Right lung (tissue), 2 donors: ENCODE measurements at regions not wholly inside any gene's neighbourhood (a gene's known extent, or its start where the extent isn't known, plus 50 kb on each side); places are given as distances from the start of the nearest gene placed in this dataset.
A peak's percentile ranks its signal among the peaks of the same experiment; 100 is the strongest.
"Not testable (repeated sequence)": the region's sequence is repeated elsewhere in the genome, so short reads cannot be mapped to it uniquely, and the experiment has no call there.

Source experiments
- DNase-seq, 2 donors: peaks; one replicate each; pipeline ENCODE4 v3.0.0-alpha.2; 2013

DNA sequence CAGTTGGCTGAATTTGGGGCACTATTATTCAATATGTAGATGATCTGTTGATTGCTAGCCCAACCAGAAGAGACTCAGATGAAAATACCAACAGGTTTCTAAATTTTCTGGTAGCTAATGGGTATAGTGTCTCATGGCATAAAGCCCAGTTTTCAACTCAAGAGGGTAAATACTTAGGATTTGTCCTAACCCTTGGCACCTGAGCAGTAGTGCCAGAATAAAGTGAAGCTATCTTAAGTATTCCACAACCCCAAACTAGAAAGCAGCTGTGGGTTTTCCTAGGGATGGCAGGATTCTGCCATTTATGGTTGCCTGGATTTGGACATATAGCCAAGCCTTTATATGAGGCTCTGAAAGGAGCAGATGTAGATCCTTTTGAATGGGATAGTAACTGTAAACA, 119.0 kb downstream of the AGTR2 start:
- DNase-seq: no peak

DNA sequence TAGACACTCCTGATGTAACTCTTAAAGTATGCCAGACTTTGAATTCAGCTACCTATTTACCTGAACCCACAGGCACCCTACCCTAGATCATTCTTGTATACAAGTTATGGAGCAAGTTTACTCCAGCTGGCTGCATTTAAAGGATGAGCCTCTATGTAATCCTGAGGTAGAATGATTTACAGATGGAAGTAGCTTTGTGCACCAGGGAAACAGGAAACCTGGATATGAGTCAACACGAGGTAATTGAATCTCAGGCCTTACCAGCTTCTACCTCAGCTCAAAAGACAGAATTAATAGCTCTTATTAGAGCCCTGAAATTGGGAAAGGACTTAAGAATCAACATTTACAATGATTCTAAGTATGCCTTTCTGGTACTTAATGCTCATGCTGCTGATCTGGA, 119.8 kb downstream of the AGTR2 start:
- DNase-seq: no peak

DNA sequence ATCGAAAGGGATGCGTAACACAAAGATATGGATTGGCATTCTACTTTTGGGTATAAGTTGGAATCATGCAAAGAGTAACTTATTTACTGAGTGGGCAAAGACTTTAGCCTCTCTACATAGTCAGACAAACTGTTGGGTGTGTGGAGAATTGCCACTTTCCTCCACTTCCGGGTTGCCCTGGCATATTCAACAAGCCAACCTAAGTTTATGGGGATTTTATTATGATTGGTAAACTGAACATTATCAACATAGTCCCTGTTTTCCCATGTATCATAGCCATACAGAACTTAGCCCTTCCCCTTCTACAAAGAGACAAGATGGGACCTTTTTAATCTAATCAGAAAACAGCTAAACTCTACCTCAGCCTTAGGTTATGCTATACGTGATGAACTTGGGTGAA, 121.6 kb downstream of the AGTR2 start:
- no peak for DNase-seq

DNA sequence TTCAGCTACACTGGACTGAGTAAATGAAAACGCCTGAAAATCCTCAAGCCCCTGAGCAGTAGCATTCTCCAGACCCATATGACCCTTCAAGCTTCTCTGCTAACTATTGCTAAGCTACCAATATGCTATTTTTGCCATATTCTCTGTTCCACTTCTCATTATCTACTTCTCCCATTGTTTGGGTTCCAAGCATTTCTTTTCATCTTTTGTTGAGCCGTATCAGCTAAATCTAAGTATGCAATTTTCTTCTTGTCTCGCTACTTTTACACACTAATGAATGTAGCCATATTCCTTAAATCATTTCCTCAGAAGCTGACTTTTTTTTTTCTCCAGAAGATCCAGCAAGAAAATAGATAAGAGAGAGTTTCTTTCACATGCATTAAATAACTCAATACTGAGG, 128.4 kb downstream of the AGTR2 start:
- DNase-seq: no peak

DNA sequence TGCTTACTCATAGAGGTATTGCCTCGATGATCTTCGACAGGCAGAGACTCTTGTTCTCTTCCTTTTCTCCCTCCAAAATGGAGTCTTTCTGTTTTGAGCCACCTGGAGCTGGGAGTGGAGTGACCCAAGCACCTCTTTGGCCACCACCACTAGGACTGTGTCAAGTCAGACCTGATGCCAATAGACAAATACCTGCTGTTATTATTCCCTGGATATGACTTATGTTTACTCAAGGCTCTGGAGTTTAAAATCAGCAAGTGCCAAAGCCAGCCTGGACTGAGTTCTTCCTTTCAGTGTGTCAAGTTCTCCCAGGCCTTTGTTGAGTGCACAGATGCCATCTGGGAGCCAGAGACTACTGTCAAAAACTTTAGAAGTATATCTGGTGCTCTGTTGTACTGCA, 130.2 kb upstream of the SLC6A14 start:
- no peak for DNase-seq

DNA sequence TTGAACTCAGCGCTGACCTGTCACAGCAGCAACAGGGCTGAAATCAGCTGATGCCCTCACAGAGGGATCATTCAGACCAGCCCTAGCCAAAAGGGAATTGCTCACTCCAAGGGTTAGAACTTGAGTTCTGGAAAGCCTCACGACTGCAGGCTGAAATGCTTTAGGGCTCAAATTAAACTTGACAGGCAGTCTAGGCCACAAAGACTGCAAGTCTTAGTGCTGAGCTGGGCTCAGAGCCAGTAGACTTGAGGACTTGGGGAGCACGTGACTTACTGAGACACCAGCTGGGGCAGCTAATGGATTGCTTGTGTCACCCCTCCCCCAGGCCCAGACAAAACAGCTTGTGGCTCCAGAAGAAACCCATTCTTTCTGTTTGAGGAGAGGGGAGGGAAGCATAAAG, 119.0 kb upstream of the SLC6A14 start:
- peak; percentile 76 to 78 for DNase-seq

DNA sequence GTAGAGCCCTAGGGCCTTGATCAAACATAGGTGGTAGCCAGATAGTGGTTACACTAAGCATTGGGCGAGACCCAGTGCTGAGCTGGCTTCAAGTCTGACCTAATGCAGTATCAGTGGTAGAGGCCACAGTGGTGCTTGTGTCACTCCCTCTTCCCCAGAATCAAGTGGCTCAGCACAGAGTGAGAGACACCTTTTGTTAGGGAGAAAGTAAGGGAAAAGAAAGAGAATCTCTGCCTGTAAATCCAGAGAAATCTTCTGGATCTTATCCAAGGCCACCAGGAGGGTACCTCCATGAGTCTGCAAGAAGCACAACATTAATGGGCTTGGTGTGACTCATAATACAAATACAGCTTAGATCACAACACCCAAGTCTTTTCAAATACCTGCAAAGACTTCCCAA, 117.7 kb upstream of the SLC6A14 start:
- DNase-seq: no peak

DNA sequence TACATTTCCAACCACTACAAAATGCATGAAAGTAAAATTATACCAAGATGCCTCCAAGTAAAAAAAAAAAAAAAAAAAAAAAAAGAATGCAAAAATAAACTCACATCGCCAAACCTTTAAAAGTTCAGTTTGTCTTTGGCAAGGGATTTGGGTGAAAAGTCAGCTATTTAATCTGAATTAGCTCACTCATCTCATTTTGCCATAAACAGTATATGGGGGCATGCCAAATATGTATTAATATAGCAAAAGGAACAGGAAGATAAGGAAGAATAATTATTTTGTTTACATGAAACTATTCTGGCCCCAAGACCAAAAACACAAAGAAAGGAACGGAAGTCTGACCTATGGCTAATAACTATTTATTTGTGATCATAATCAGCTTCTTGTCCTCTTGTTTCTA, 114.7 kb upstream of the SLC6A14 start:
- DNase-seq: peak in 1 of 2 donors; percentile 38

DNA sequence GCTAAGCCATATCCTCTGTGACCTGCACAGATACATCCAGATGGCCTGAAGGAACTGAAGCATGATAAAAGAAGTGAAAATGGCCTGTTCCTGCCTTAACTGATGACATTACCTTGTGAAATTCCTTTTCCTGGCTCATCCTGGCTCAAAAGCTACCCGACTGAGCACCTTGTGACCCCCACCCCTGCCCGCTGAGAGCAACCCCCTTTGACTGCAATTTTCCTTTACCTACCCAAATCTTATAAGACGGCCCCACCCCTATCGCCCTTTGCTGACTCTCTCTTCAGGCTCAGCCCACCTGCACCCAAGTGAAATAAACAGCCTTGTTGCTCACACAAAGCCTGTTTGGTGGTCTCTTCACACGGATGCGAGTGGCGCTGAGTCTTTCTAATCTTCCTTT, 104.4 kb upstream of the SLC6A14 start:
- DNase-seq: not testable (repeated sequence)

DNA sequence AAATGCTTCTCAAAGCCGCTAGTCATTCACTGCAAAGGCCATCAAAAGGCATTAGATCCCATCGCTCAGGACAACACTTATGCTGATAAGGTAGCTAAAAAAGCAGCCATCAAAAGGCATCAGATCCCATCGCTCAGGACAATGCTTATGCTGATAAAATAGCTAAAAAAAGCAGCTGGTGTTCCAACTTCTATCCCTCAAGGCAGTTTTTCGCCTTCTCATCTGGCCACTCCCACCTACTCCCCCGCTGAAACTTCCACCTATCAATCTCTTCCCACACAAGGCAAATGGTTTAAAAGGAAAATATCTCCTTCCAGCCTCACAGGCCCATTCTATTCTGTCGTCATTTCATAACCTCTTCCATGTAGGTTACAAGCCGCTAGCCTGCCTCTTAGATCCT, 101.6 kb upstream of the SLC6A14 start:
- DNase-seq: not testable (repeated sequence)

DNA sequence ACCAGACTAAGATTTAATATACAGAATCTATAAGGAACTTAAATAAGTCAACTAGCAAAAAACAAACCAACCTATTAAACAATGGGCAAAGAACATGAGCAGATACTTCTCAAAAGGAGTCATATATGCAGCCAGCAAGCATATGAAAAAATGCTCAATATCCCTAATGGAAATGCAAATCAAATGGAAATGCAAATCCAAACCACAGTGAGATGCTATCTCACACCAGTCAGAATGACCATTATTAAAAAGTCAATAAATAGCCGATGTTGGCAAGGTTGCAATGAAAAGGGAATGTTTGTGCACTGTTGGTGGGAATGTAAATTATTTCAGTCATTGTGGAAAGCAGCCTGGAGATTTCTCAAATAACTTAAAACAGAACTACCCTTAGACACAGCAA, 97.0 kb upstream of the SLC6A14 start:
- DNase-seq: no peak

DNA sequence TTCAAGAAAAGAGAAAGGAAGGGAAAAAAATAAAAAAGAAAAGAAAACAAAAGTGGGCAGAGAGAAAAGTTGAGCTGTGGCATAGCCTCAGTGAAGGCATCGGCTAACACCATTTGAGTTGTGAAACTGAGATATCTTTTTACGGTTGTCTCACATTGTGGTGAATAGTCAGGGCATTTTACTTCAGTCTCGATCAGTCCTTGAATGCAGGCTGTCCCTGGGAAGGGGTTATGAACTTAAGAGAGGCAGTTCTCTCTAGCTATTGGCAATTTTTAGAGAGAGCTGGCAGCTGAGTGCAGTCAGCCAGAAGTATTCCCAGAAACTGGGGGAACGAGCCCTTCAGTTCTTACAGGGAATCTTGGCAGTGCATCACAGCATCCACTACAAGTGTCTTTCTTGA, 93.5 kb upstream of the SLC6A14 start:
- no peak for DNase-seq

DNA sequence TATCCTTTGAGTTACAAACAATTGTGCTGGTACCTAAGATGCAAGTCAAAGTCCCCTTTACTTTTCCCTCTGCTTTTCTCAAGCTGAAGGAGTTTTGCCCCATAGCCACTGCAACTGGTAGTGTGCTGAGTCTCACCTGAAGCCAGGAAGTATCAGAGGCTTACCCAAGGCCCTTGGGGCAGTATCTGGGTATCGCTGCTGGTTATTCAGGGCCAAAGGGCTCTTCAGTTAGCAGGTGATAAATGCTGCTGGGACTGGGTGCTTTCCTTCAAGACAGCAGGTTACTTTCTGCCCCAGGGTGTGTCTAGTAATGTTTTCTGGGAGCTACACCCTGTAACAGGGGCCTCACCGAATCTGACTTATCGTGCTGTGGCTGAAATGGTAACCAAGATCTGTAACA, 90.4 kb upstream of the SLC6A14 start:
- DNase-seq: no peak

DNA sequence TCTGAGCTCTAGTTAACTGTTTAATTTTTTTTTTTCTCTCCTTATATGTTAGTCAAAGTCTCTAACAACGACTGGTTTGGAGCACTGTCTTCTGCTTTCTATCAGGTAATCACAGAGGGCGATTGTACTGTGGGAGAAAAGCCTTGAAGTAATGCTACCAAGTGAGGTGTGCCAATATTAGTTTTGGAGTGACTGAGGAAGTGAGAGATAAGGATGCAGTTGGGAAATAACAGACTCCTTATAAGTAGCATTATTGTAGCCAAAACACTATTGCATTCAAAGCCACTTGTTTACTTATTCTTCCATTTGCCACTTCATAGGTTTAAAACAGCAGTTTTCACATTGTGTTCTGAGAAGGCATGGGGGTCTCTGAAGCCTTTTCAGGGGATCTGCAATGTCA, 79.1 kb upstream of the SLC6A14 start:
- DNase-seq: peak in 1 of 2 donors; percentile 4

DNA sequence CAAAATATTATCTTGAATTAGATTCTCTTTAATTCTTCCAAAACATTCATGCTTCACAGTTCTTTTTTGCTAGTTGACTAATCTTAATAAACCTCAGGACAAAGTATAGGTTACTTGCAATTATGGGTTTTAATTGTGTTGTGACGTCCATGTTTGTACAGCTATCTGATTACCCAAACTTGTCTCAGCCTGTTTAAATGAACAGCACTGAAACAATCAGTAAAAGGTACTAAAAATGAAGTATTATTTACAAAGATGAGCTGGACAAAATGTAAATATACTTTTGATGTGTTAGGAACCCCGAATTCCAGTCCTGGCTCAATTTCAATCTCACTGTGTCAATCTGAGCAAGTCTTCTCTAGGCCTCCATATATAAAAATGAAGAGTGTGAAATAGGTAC, 57.4 kb upstream of the SLC6A14 start:
- DNase-seq: no peak

DNA sequence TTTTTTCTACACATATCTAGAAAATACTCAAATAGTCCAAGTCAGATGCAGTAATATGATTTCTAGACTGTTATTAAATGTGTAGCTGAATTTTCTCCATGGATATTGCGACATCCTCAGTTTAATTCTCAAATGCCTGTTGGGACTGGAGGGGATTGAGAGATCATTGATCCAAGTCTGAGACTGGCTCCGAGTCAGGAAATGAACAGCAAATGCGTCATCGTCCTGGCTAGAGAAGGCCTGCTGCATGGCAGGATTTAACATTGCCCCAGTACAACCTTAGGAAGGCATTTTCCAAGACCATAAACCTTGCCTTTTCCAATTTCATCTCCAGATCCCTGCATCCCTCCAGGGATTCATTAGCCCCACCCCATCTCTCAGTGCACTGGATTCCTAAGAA, 56.6 kb upstream of the SLC6A14 start:
- DNase-seq: peak in 1 of 2 donors; percentile 6

DNA sequence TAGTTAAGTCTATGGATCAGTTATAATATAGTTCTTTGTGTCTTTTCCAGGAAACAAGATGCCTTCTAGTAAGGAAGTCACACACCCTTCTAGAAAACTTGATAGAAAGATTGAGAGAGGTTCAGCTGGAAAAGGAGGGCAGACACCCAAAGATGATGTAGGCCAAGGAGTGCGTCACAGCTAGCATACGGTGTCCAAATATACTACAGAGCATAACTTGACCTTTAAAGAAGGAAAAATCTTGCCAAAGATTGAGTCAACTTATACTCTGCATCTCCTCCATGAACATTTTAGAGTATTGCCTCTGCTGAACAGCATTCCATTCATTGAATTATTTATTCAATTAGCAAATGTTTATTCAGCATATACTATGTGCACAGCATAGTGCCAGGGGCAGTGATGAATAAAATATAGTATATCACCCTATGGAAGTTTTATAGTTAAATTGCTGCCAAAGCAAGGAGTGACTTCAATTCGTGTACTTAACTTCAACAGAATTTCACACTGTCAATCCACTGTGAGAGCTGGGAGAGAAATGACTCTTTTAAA, 51.9 kb upstream of the SLC6A14 start:
- no peak for DNase-seq
